A673 (cell line): ENCODE measurements at regions not wholly inside any gene's neighbourhood (a gene's known extent, or its start where the extent isn't known, plus 50 kb on each side); places are given as distances from the start of the nearest gene placed in this dataset.
A peak's percentile ranks its signal among the peaks of the same experiment; 100 is the strongest.

Experiments
- BruUV-seq: library from RNA; stranded (reverse); fragments of 400-500 nt; replicated peaks from 2 replicates; lab custom pipeline; 2021; lab: Mats Ljungman, UMichigan
- CTCF ChIA-PET: fragments of 300-600 bp; sonication (Branson Sonifier 250); formaldehyde crosslinking; loops from one replicate; lab custom pipeline; 2022; ENCODE audit warnings: antibody characterized with exemption; lab: Charles Lee
- POLR2A ChIA-PET: fragments of 300-600 bp; sonication (Branson Sonifier 250); formaldehyde crosslinking; loops from one replicate; lab custom pipeline; 2022; ENCODE audit warnings: antibody characterized with exemption; ENCODE audit not compliant: low non-redundant PET; lab: Charles Lee
- DNase-seq: peaks from one replicate; pipeline ENCODE4 v3.0.0-alpha.2; 2015; ENCODE audit warnings: low spot score
- H3K27ac ChIP-seq: fragments of 200-600 bp; sonication (generic); 2 replicates; pipeline ENCODE4 v1.5.1; 2016; ENCODE audit warnings: mixed run types, low read depth, mild to moderate bottlenecking, mixed read lengths, antibody characterized with exemption, low read length; ENCODE audit not compliant: poor library complexity, severe bottlenecking
- H3K27me3 ChIP-seq: fragments of 200-600 bp; sonication (generic); replicated peaks from 2 replicates; pipeline ENCODE4 v1.6.1; 2017; ENCODE audit warnings: mixed run types, low read depth, mild to moderate bottlenecking, mixed read lengths, antibody characterized with exemption, low read length; ENCODE audit not compliant: insufficient read depth, poor library complexity
- H3K36me3 ChIP-seq: fragments of 200-600 bp; sonication (generic); 2 replicates; pipeline ENCODE4 v1.6.1; 2016; ENCODE audit warnings: mixed run types, mild to moderate bottlenecking, mixed read lengths, antibody characterized with exemption, low read length; ENCODE audit not compliant: insufficient read depth, poor library complexity, severe bottlenecking
- H3K4me1 ChIP-seq: fragments of 200-600 bp; sonication (generic); 2 replicates; pipeline ENCODE4 v1.6.1; 2017; ENCODE audit warnings: mixed run types, mild to moderate bottlenecking, mixed read lengths, antibody characterized with exemption, low read length; ENCODE audit not compliant: insufficient read depth, poor library complexity, severe bottlenecking
- H3K4me3 ChIP-seq: fragments of 200-600 bp; sonication (generic); 2 replicates; pipeline ENCODE4 v1.5.1; 2016; ENCODE audit warnings: low read depth, mixed run types, mild to moderate bottlenecking, mixed read lengths, low read length; ENCODE audit not compliant: poor library complexity, severe bottlenecking
- H3K9me3 ChIP-seq: fragments of 200-600 bp; sonication (generic); 2 replicates; pipeline ENCODE4 v1.6.1; 2016; ENCODE audit warnings: mixed run types, low read depth, mild to moderate bottlenecking, mixed read lengths, antibody characterized with exemption, low read length; ENCODE audit not compliant: poor library complexity, severe bottlenecking
- EZH2 ChIP-seq: fragments of 200-600 bp; sonication (generic); IDR thresholded peaks from 2 replicates; pipeline ENCODE4 v1.6.1; 2017; ENCODE audit warnings: borderline replicate concordance, low read depth, mild to moderate bottlenecking, mixed read lengths, antibody characterized with exemption, low read length; ENCODE audit not compliant: poor library complexity, severe bottlenecking
- intact Hi-C: fragments of 100-400 bp; cut with micrococcal nuclease; formaldehyde crosslinking; loops from one replicate; pipeline ENCODE4 v1.10.0; 2022; ENCODE audit not compliant: unreplicated experiment
- TF ChIP-seq, protein P1 (sequence below): fragments of 300-800, 200-600 bp; sonication (generic); conservative IDR thresholded peaks from 2 replicates; pipeline ENCODE4 v1.5.1; 2017; ENCODE audit warnings: low read depth, mild to moderate bottlenecking, antibody characterized with exemption, low read length, moderate library complexity, mixed read lengths

DNA sequence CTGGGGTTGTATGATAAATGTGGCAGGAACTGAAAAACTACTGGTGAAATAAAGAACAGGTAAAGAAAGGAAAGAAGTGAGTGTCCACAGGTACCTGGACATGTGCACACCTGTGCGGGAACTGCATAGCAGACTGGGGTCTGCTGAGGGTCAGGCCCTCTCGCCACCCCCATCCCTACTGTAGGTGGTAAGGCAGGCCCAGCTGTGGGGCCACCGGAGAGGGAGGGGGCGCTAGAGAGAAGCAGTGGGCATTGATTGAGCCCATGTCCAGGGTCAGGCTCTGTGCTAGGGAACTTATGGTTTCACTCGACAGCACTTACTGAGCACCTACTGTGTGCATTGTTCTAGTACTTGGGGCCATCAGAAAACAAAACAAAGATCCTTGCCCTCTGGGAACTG, 400.5 kb downstream of the MATN1 start:
- H3K4me1 ChIP-seq: peaks cover 10% of the 10 kb centered on the region
- TF ChIP-seq EZH2: no peak
- TF ChIP-seq, protein P1, sequence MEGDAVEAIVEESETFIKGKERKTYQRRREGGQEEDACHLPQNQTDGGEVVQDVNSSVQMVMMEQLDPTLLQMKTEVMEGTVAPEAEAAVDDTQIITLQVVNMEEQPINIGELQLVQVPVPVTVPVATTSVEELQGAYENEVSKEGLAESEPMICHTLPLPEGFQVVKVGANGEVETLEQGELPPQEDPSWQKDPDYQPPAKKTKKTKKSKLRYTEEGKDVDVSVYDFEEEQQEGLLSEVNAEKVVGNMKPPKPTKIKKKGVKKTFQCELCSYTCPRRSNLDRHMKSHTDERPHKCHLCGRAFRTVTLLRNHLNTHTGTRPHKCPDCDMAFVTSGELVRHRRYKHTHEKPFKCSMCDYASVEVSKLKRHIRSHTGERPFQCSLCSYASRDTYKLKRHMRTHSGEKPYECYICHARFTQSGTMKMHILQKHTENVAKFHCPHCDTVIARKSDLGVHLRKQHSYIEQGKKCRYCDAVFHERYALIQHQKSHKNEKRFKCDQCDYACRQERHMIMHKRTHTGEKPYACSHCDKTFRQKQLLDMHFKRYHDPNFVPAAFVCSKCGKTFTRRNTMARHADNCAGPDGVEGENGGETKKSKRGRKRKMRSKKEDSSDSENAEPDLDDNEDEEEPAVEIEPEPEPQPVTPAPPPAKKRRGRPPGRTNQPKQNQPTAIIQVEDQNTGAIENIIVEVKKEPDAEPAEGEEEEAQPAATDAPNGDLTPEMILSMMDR: peak; percentile 40; the same call in 1 of the 2 replicates
- H3K9me3 ChIP-seq: no peaks in the 10 kb centered on the region
- intact Hi-C loops: no loop called here
- no peak overlapping the region for H3K27ac ChIP-seq
- CTCF ChIA-PET: no interaction called here
- no peak overlapping the region for H3K4me3 ChIP-seq
- no peaks in the 10 kb centered on the region for H3K36me3 ChIP-seq
- POLR2A ChIA-PET: no interaction called here
- no peak for DNase-seq
- BruUV-seq: no TSS peak
- H3K27me3 ChIP-seq: no peaks in the 10 kb centered on the region

DNA sequence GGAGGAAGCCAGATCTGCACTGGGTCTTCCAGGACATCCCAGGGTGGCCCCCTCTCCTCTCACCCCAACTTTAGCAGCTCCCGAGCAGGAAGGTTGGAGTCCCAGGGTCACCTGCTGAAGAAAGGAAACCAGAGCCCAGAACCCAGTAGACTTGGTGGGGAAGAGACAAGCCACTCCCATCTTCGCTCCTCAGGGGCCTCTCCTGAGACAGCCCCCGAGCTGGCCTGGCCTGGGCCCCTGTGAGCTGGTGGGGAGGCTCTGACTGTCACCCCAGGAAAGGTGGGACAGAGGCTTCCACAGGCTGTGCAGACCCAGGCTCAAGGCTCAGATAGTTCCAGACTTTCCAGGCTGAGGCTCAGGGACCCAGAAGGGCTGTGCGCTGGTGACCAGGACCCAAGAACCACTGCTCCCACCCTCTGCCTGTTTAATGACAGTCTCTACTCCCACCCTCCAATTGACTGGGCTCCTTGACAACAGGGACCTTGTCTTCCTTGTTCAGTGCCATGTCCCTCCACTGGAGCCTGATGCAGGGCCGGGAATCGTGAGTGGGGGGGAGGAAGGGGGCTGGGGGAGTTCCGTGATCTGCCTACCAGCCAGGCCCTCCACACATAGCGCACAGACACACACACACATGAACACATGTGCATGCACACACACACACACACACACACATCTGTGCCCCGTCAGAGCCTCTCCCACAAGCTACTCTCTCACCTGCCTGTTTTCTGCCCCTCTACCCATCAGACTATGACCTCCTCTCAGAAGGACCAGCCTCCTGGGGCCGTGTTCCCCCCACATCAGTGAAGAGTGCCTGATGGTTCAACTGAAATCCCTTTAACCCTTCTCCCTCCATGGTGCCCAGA, 401.2 kb downstream of the MATN1 start:
- no peak for DNase-seq
- H3K4me3 ChIP-seq: no peak overlapping the region
- no peaks in the 10 kb centered on the region for H3K27me3 ChIP-seq
- intact Hi-C loops: no loop called here
- peaks cover 10% of the 10 kb centered on the region for H3K4me1 ChIP-seq
- ChIA-PET CTCF (no interaction called here), POLR2A (no interaction called here)
- no peaks in the 10 kb centered on the region for H3K36me3 ChIP-seq
- no TSS peak for BruUV-seq
- no peak overlapping the region for H3K27ac ChIP-seq
- no peaks in the 10 kb centered on the region for H3K9me3 ChIP-seq
- TF ChIP-seq, protein P1: no peak
- TF ChIP-seq EZH2: no peak

DNA sequence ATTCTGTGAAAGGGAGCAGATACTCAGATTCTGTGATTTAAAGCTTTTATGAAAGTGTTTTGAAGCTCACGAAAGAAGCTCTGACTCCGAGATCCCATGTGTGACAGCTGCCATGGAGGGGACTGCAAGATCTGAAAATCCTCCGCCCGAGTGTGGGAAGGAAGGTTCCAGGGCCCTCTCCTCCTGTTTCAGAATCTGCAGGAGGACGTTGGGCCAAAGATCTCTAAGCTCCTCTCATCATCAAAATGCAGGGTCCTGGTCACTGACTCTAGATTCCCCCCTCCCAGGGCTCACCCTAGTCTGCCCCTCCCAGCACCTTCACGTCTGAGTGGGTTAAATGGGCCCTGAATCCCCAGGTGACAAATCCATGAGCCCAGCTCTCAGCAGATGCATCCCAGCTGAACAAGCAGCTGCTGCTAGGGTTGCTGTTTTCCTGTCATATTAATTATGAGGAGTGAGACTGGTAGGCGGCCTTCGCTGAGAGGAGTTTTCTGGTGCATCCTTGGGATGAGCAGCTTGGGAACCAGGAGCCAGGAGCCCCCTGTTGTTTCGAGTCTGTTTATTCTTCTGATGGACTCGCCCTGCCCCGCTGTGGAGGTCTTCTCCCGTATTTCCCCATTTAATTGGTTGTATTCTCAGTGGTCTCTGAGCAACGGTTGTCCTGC, 402.0 kb downstream of the MATN1 start:
- CTCF ChIA-PET: no interaction called here
- intact Hi-C loops: no loop called here
- no peak for DNase-seq
- Histone ChIP-seq H3K36me3 (no peaks in the 10 kb centered on the region), H3K4me1 (peaks cover 10% of the 10 kb centered on the region), H3K4me3 (no peak overlapping the region), H3K27me3 (no peaks in the 10 kb centered on the region), H3K27ac (no peak overlapping the region), H3K9me3 (no peaks in the 10 kb centered on the region)
- BruUV-seq: no TSS peak
- TF ChIP-seq, protein P1: no peak
- no peak for TF ChIP-seq EZH2
- POLR2A ChIA-PET: no interaction called here
